Testis (tissue), 2 donors: ENCODE measurements at regions not wholly inside any gene's neighbourhood (a gene's known extent, or its start where the extent isn't known, plus 50 kb on each side); places are given as distances from the start of the nearest gene placed in this dataset.

ENCODE experiments used
- DNase-seq: peaks from one replicate; pipeline ENCODE4 v3.0.0-alpha.2; 2019
- H3K27ac ChIP-seq, 2 donors: fragments of 200-600 bp; sonication (generic); one replicate each; pipeline ENCODE4 v1.5.1; 2019
- H3K27me3 ChIP-seq: fragments of 200-600 bp; sonication (generic); one replicate; pipeline ENCODE4 v1.5.1; 2019
- H3K36me3 ChIP-seq: fragments of 200-600 bp; sonication (generic); one replicate; pipeline ENCODE4 v1.5.1; 2017; ENCODE audit warnings: low read depth; ENCODE audit errors: missing control alignments
- H3K4me1 ChIP-seq: fragments of 200-600 bp; sonication (generic); one replicate; pipeline ENCODE4 v1.5.1; 2019
- H3K4me3 ChIP-seq, 2 donors: fragments of 200-600 bp; sonication (generic); one replicate each; pipeline ENCODE4 v1.5.1; 2017 to 2019
- H3K9me3 ChIP-seq: fragments of 200-600 bp; sonication (generic); one replicate; pipeline ENCODE4 v1.5.1; 2017
- POLR2A ChIP-seq: fragments of 450-650 bp; IDR thresholded peaks from one replicate; pipeline ENCODE4 v1.6.1; 2017; ENCODE audit warnings: antibody characterized with exemption, mild to moderate bottlenecking, moderate library complexity
- WGBS, 2 donors: methylation state at CpG; one replicate each; pipeline ENCODE4 v1.1.5; 2018; 5-methylcytosine and 5-hydroxymethylcytosine counted together
- intact Hi-C: fragments of 100-400 bp; cut with DNase I; formaldehyde crosslinking; loops from one replicate; pipeline ENCODE4 v1.15.1; 2023; ENCODE audit warnings: low total_unique reads
- TF ChIP-seq, protein P1 (sequence below), 3 experiments: fragments of 450-650 bp in 2 of 3; fragments of 200-600 bp in 1 of 3; sonication (generic) in 1 of 3; IDR thresholded peaks; one replicate each; pipeline ENCODE4 v1.5.1; 2016 to 2019; ENCODE audit warnings: antibody characterized with exemption in 3 of 3, mild to moderate bottlenecking in 2 of 3, moderate library complexity in 1 of 3

DNA sequence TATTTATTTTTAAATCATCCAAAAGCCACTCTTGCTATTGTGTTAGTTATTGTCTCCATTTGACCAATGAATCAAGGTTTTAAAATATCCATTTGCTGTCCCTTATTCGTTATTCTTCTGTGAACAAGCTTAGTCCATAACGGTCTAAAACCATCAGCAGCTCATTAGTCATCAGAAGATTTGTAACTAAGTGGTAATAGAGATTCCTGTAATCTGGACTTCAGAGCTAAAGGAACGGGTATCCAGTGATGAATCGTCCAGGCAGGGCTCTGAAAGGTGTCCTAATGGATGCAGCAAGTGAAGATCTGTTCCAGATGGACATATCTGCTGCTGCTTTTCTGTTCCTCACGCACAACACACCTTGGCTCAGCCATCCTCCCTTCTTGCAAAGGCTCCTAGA, 362.7 kb upstream of the CFAP20DC start:
- Histone ChIP-seq H3K4me3 (no peak overlapping the region), H3K4me1 (no peaks in the 10 kb centered on the region), H3K27ac (no peak overlapping the region), H3K27me3 (no peaks in the 10 kb centered on the region), H3K36me3 (no peaks in the 10 kb centered on the region), H3K9me3 (no peaks in the 10 kb centered on the region)
- 76% methylated on average over 5 of the region's 5 CpGs for WGBS, 2 donors
- intact Hi-C loops, result no loop called here
- no peak for DNase-seq
- TF ChIP-seq POLR2A, result no peak
- TF ChIP-seq, protein P1, sequence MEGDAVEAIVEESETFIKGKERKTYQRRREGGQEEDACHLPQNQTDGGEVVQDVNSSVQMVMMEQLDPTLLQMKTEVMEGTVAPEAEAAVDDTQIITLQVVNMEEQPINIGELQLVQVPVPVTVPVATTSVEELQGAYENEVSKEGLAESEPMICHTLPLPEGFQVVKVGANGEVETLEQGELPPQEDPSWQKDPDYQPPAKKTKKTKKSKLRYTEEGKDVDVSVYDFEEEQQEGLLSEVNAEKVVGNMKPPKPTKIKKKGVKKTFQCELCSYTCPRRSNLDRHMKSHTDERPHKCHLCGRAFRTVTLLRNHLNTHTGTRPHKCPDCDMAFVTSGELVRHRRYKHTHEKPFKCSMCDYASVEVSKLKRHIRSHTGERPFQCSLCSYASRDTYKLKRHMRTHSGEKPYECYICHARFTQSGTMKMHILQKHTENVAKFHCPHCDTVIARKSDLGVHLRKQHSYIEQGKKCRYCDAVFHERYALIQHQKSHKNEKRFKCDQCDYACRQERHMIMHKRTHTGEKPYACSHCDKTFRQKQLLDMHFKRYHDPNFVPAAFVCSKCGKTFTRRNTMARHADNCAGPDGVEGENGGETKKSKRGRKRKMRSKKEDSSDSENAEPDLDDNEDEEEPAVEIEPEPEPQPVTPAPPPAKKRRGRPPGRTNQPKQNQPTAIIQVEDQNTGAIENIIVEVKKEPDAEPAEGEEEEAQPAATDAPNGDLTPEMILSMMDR (IDR thresholded peaks at IDR 0.05), result no peak

DNA sequence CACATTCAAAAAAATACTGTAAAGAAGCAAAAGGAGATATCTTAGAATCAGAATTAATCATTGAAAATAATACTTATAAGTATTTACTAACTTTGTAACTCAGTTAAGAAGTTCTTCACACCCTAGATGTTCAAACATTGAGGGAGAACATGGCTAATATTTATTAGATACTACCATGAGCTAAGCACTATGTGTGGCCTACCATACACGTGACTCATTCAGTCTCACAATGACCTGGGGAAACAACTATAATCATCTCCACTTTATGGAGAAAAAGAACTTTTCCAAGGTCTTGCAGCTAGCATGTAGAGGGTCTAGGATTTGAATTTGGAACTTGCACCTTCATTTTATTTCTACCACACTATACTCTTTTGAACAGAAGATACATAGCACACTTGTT, 361.9 kb upstream of the CFAP20DC start:
- intact Hi-C loops, result no loop called here
- no peak for DNase-seq
- Histone ChIP-seq H3K9me3 (no peaks in the 10 kb centered on the region), H3K27ac (no peak overlapping the region), H3K27me3 (no peaks in the 10 kb centered on the region), H3K4me3 (no peak overlapping the region), H3K36me3 (no peaks in the 10 kb centered on the region), H3K4me1 (no peaks in the 10 kb centered on the region)
- 90 to 100% methylated on average over 1 of the region's 1 CpG for WGBS, 2 donors
- TF ChIP-seq, protein P1 (IDR thresholded peaks at IDR 0.05), result no peak
- TF ChIP-seq POLR2A, result no peak

DNA sequence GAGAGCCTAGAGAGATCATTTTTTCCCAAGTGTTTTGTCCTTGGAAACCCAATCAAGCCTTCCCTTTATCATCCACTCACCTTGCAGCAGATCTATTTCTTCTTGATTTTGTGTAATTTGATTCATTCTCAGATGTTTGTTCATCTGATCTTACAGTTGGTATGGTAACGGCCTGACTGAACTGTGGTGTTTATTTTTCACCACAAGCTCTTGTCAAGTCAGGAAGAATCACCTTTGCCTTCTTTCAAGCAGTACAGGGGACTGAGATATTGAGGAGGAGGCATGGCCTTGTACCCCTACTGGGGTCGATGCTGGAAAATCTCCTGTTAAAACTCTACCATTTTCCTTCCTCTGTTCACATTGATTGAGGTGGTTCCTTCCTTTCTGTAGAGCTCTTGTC, 361.4 kb upstream of the CFAP20DC start:
- 76 to 98% methylated on average over 2 of the region's 2 CpGs for WGBS, 2 donors
- Histone ChIP-seq H3K27me3 (no peaks in the 10 kb centered on the region), H3K36me3 (no peaks in the 10 kb centered on the region), H3K27ac (no peak overlapping the region), H3K4me3 (no peak overlapping the region), H3K4me1 (no peaks in the 10 kb centered on the region), H3K9me3 (no peaks in the 10 kb centered on the region)
- intact Hi-C loops, result no loop called here
- TF ChIP-seq, protein P1 (IDR thresholded peaks at IDR 0.05), result no peak
- no peak for TF ChIP-seq POLR2A
- no peak for DNase-seq

DNA sequence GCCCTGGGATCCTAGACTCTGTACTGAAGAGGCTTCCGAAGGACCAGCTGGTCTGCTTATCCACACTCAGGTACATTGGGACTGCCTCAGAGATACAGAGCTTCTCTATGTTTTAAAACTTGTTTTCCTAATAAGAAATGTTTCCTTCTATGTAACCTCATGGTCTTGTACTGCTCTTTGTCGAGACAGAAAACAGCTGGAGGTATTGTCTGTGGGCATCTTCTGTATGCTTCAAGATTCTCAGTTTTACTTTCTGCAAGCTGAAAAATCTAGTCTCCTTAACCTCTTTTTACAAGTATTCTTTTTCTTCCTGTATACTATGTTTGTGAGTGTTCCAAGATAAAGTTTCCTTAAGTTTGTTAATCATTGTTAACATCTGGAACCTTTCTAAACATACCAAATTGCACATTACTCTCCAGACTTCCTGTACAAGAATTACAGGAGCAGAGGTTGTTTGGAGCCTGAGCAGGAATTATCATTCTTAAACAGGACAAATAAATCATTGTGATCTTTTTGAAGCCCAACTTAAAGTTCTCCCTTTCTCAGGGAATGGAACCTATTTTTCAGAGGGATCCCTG, 358.3 kb upstream of the CFAP20DC start:
- WGBS, 2 donors, result 71 to 86% methylated on average over 2 of the region's 2 CpGs
- intact Hi-C loops, result no loop called here
- DNase-seq, result no peak
- Histone ChIP-seq H3K36me3 (no peaks in the 10 kb centered on the region), H3K4me1 (no peaks in the 10 kb centered on the region), H3K9me3 (no peaks in the 10 kb centered on the region), H3K27me3 (no peaks in the 10 kb centered on the region), H3K27ac (no peak overlapping the region), H3K4me3 (no peak overlapping the region)
- TF ChIP-seq, protein P1 (IDR thresholded peaks at IDR 0.05), result no peak
- TF ChIP-seq POLR2A, result no peak

DNA sequence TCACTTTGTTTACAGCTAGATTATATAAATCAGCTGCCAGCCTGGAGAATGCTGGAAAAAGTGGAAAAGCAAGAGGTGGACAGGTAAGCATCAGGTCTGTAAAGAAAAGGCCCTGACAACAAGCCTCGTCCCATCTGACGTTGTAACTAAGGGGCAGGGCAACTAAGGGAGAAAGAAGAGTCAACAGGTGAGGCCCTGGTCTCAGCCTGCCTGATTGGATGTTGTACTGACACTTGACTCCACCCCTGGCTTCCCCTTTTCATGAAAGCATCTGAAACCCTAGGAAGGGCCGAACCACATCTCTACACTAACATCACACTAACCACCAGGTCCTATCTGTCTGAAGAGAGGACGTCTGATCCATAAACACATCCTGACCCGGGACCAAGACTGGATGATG, 357.6 kb upstream of the CFAP20DC start:
- no peaks in the 10 kb centered on the region for H3K9me3 ChIP-seq
- intact Hi-C loops, result no loop called here
- TF ChIP-seq POLR2A, result no peak
- TF ChIP-seq, protein P1 (IDR thresholded peaks at IDR 0.05), result no peak
- no peak overlapping the region for H3K27ac ChIP-seq
- DNase-seq, result no peak
- H3K36me3 ChIP-seq, result no peaks in the 10 kb centered on the region
- H3K27me3 ChIP-seq, result no peaks in the 10 kb centered on the region
- no peaks in the 10 kb centered on the region for H3K4me1 ChIP-seq
- no peak overlapping the region for H3K4me3 ChIP-seq
- 86 to 92% methylated on average over 5 of the region's 5 CpGs for WGBS, 2 donors
